Panc1 (cell line): ENCODE measurements at regions not wholly inside any gene's neighbourhood (a gene's known extent, or its start where the extent isn't known, plus 50 kb on each side); places are given as distances from the start of the nearest gene placed in this dataset.

Experiments used
- SIN3A ChIP-seq: IDR thresholded peaks from 2 replicates; pipeline ENCODE4 v1.6.1; 2012; ENCODE audit warnings: low read depth, mild to moderate bottlenecking, low read length, moderate library complexity, borderline replicate concordance; ENCODE audit not compliant: insufficient read depth
- TF ChIP-seq, protein P1 (sequence below): fragments of 450-650 bp; IDR thresholded peaks from 2 replicates; pipeline ENCODE4 v1.5.1; 2017; ENCODE audit warnings: mild to moderate bottlenecking

DNA sequence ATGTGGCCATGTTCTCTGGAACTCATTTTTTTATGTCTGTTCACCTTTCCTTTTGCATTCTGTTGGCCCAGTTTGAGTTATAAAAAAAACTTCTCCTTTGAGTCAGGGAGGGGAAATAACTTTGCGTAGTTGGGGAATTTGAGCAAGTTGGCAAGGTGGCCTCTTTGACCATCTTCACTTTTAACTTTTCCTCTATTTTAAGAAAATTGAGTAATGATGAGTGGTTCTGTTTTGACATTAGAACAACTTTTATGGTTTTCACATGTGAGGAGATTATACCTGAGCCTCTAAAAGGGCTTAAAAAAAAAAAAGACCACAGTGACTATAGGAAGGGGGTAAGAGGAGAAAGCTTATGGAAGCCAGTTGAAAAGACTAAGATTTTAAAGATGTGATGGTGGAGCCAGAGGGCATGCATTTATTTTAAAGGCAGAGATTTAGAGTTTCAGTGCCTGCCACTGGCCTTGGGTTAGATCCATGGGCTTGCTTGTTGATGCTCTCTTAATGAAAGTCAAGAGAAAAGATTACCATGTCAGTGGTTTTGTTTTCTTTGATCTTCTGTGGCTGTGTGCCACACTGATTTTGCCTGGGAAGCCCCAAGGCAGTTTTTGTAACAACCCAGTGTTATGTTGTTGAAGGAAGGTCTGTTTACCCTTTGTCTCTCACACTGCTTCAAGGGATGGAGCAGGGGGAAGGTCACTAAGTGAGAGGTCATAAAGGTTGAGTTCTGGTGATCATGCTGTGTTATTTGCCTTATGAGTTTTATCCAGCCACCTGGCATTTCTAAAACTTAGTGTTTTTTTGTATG is 219.7 kb upstream of the CD180 start:
- TF ChIP-seq, protein P1, sequence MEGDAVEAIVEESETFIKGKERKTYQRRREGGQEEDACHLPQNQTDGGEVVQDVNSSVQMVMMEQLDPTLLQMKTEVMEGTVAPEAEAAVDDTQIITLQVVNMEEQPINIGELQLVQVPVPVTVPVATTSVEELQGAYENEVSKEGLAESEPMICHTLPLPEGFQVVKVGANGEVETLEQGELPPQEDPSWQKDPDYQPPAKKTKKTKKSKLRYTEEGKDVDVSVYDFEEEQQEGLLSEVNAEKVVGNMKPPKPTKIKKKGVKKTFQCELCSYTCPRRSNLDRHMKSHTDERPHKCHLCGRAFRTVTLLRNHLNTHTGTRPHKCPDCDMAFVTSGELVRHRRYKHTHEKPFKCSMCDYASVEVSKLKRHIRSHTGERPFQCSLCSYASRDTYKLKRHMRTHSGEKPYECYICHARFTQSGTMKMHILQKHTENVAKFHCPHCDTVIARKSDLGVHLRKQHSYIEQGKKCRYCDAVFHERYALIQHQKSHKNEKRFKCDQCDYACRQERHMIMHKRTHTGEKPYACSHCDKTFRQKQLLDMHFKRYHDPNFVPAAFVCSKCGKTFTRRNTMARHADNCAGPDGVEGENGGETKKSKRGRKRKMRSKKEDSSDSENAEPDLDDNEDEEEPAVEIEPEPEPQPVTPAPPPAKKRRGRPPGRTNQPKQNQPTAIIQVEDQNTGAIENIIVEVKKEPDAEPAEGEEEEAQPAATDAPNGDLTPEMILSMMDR, result no peak
- TF ChIP-seq SIN3A, result no peak
